ENCODE measurements at regions not wholly inside any gene's neighbourhood (a gene's known extent, or its start where the extent isn't known, plus 50 kb on each side); places are given as distances from the start of the nearest gene placed in this dataset.

GRCh38 chr6:62466607-62467006 lies 180.6 kb upstream of the KHDRBS2 start:
- 85% methylated on average over 2 of the region's 2 CpGs for WGBS
- no peaks in the 10 kb centered on the region for H3K27me3 ChIP-seq (ENCODE audit: control insufficient read depth, insufficient read depth)

GRCh38 chr6:62465206-62465605 lies 179.2 kb upstream of the KHDRBS2 start:
- H3K27ac ChIP-seq (ENCODE audit: low read length): no peak overlapping the region
- WGBS: 18% methylated on average over 2 of the region's 2 CpGs
- intact Hi-C loops (cut with DNase I): no loop called here
- H3K9me3 ChIP-seq (ENCODE audit: control insufficient read depth, low read length): no peaks in the 10 kb centered on the region
- H3K4me3 ChIP-seq (ENCODE audit: low read length): no peak overlapping the region
- ATAC-seq: no peak
- no peak for DNase-seq
- no peaks in the 10 kb centered on the region for H3K27me3 ChIP-seq (ENCODE audit: control insufficient read depth, insufficient read depth)
- no peaks in the 10 kb centered on the region for H3K4me1 ChIP-seq (ENCODE audit: control insufficient read depth, insufficient read depth, low read length)

More at GRCh38 chr6:62466607-62467006, 180.6 kb upstream of the KHDRBS2 start:
- Histone ChIP-seq H3K4me1 (ENCODE audit: control insufficient read depth, insufficient read depth, low read length) (no peaks in the 10 kb centered on the region), H3K9me3 (ENCODE audit: control insufficient read depth, low read length) (no peaks in the 10 kb centered on the region), H3K27ac (ENCODE audit: low read length) (no peak overlapping the region), H3K4me3 (ENCODE audit: low read length) (no peak overlapping the region)
- intact Hi-C loops (cut with DNase I): no loop called here
- DNase-seq: no peak
- no peak for ATAC-seq

GRCh38 chr6:62452586-62452985 lies 166.6 kb upstream of the KHDRBS2 start:
- no peaks in the 10 kb centered on the region for H3K4me1 ChIP-seq (ENCODE audit: control insufficient read depth, insufficient read depth, low read length)
- no peak overlapping the region for H3K4me3 ChIP-seq (ENCODE audit: low read length)
- 69% methylated on average over 2 of the region's 2 CpGs for WGBS
- no peaks in the 10 kb centered on the region for H3K27me3 ChIP-seq (ENCODE audit: control insufficient read depth, insufficient read depth)
- no peaks in the 10 kb centered on the region for H3K9me3 ChIP-seq (ENCODE audit: control insufficient read depth, low read length)
- DNase-seq (no peak), ATAC-seq (no peak)
- intact Hi-C loops (cut with DNase I): no loop called here
- no peak overlapping the region for H3K27ac ChIP-seq (ENCODE audit: low read length)

GRCh38 chr6:62446647-62447316 lies 160.8 kb upstream of the KHDRBS2 start:
- intact Hi-C loops (cut with DNase I): no loop called here
- ATAC-seq: no peak

GRCh38 chr6:62445521-62445920 lies 159.5 kb upstream of the KHDRBS2 start:
- DNase-seq: peak in 2 of 3 donors; percentile 25 to 26
- no peak overlapping the region for H3K27ac ChIP-seq (ENCODE audit: low read length)
- H3K27me3 ChIP-seq (ENCODE audit: control insufficient read depth, insufficient read depth): no peaks in the 10 kb centered on the region
- H3K4me1 ChIP-seq (ENCODE audit: control insufficient read depth, insufficient read depth, low read length): no peaks in the 10 kb centered on the region
- no peak overlapping the region for H3K4me3 ChIP-seq (ENCODE audit: low read length)
- no peak for ATAC-seq
- intact Hi-C loops (cut with DNase I): no loop called here
- 81% methylated on average over 9 of the region's 9 CpGs for WGBS
- no peaks in the 10 kb centered on the region for H3K9me3 ChIP-seq (ENCODE audit: control insufficient read depth, low read length)

More at GRCh38 chr6:62446647-62447316, 160.8 kb upstream of the KHDRBS2 start:
- no peak for DNase-seq
- H3K27ac ChIP-seq (ENCODE audit: low read length): no peak overlapping the region
- WGBS: 61% methylated on average over 2 of the region's 2 CpGs
- H3K4me1 ChIP-seq (ENCODE audit: control insufficient read depth, insufficient read depth, low read length): no peaks in the 10 kb centered on the region
- no peak overlapping the region for H3K4me3 ChIP-seq (ENCODE audit: low read length)
- H3K9me3 ChIP-seq (ENCODE audit: control insufficient read depth, low read length): no peaks in the 10 kb centered on the region
- no peaks in the 10 kb centered on the region for H3K27me3 ChIP-seq (ENCODE audit: control insufficient read depth, insufficient read depth)

GRCh38 chr6:62441182-62441581 lies 155.2 kb upstream of the KHDRBS2 start:
- no peak for ATAC-seq
- H3K27me3 ChIP-seq (ENCODE audit: control insufficient read depth, insufficient read depth): no peaks in the 10 kb centered on the region
- peak in 1 of 3 donors; percentile 2 for DNase-seq
- no peak overlapping the region for H3K27ac ChIP-seq (ENCODE audit: low read length)
- intact Hi-C loops (cut with DNase I): no loop called here
- WGBS: 89% methylated on average over 1 of the region's 1 CpG
- H3K4me1 ChIP-seq (ENCODE audit: control insufficient read depth, insufficient read depth, low read length): no peaks in the 10 kb centered on the region
- no peaks in the 10 kb centered on the region for H3K9me3 ChIP-seq (ENCODE audit: control insufficient read depth, low read length)
- H3K4me3 ChIP-seq (ENCODE audit: low read length): no peak overlapping the region

GRCh38 chr6:62429781-62430180 lies 143.8 kb upstream of the KHDRBS2 start:
- Histone ChIP-seq H3K4me3 (ENCODE audit: low read length) (no peak overlapping the region), H3K4me1 (ENCODE audit: control insufficient read depth, insufficient read depth, low read length) (no peaks in the 10 kb centered on the region), H3K27me3 (ENCODE audit: control insufficient read depth, insufficient read depth) (no peaks in the 10 kb centered on the region), H3K9me3 (ENCODE audit: control insufficient read depth, low read length) (no peaks in the 10 kb centered on the region), H3K27ac (ENCODE audit: low read length) (no peak overlapping the region)
- WGBS: 85% methylated on average over 5 of the region's 5 CpGs
- DNase-seq (no peak), ATAC-seq (no peak)
- intact Hi-C loops (cut with DNase I): no loop called here

GRCh38 chr6:62400521-62401259 lies 114.7 kb upstream of the KHDRBS2 start:
- Histone ChIP-seq H3K4me3 (ENCODE audit: low read length) (no peak overlapping the region), H3K4me1 (ENCODE audit: control insufficient read depth, insufficient read depth, low read length) (no peaks in the 10 kb centered on the region), H3K9me3 (ENCODE audit: control insufficient read depth, low read length) (no peaks in the 10 kb centered on the region), H3K27ac (ENCODE audit: low read length) (no peak overlapping the region), H3K27me3 (ENCODE audit: control insufficient read depth, insufficient read depth) (no peaks in the 10 kb centered on the region)
- intact Hi-C loops (cut with DNase I): no loop called here
- 82% methylated on average over 6 of the region's 6 CpGs for WGBS
- ATAC-seq (no peak), DNase-seq (no peak)

GRCh38 chr6:62393608-62394007 lies 107.6 kb upstream of the KHDRBS2 start:
- ATAC-seq (no peak), DNase-seq (no peak)
- no peak overlapping the region for H3K27ac ChIP-seq (ENCODE audit: low read length)
- WGBS: 74% methylated on average over 3 of the region's 3 CpGs
- H3K4me3 ChIP-seq (ENCODE audit: low read length): no peak overlapping the region
- no peaks in the 10 kb centered on the region for H3K9me3 ChIP-seq (ENCODE audit: control insufficient read depth, low read length)
- H3K27me3 ChIP-seq (ENCODE audit: control insufficient read depth, insufficient read depth): no peaks in the 10 kb centered on the region
- H3K4me1 ChIP-seq (ENCODE audit: control insufficient read depth, insufficient read depth, low read length): no peaks in the 10 kb centered on the region
- intact Hi-C loops (cut with DNase I): no loop called here

- DNase-seq: no peak
- H3K27me3 ChIP-seq (ENCODE audit: control insufficient read depth, insufficient read depth): no peaks in the 10 kb centered on the region
- intact Hi-C loops (cut with DNase I): no loop called here
- no peak for ATAC-seq
- 53% methylated on average over 3 of the region's 3 CpGs for whole genome bisulfite sequencing
- H3K9me3 ChIP-seq (ENCODE audit: control insufficient read depth, low read length): no peaks in the 10 kb centered on the region
- H3K4me3 ChIP-seq (ENCODE audit: low read length): no peak overlapping the region
- H3K27ac ChIP-seq (ENCODE audit: low read length): no peak overlapping the region
- no peaks in the 10 kb centered on the region for H3K4me1 ChIP-seq (ENCODE audit: control insufficient read depth, insufficient read depth, low read length)
These were observed 106.3 kb upstream of the KHDRBS2 start for GRCh38 chr6:62392291-62392690.

- Histone ChIP-seq H3K27me3 (ENCODE audit: control insufficient read depth, insufficient read depth) (no peaks in the 10 kb centered on the region), H3K4me3 (ENCODE audit: low read length) (no peak overlapping the region), H3K27ac (ENCODE audit: low read length) (no peak overlapping the region), H3K4me1 (ENCODE audit: control insufficient read depth, insufficient read depth, low read length) (no peaks in the 10 kb centered on the region), H3K9me3 (ENCODE audit: control insufficient read depth, low read length) (no peaks in the 10 kb centered on the region)
- DNase-seq (no peak), ATAC-seq (no peak)
- intact Hi-C loops (cut with DNase I): no loop called here
- WGBS: 78% methylated on average over 2 of the region's 2 CpGs
These were observed 105.3 kb upstream of the KHDRBS2 start for GRCh38 chr6:62391358-62391757.
